Panc1 (cell line): ENCODE measurements at regions not wholly inside any gene's neighbourhood (a gene's known extent, or its start where the extent isn't known, plus 50 kb on each side); places are given as distances from the start of the nearest gene placed in this dataset.

ENCODE experiments used
- ATAC-seq: fragments of 200-7000 bp; cut with Tn5 transposase; 2 replicates; pipeline ENCODE4 v1.9.1; 2020; ENCODE audit warnings: mild to moderate bottlenecking, moderate library complexity
- BruUV-seq: library from RNA; stranded (reverse); fragments of 400-500 nt; replicated peaks from 2 replicates; lab custom pipeline; 2021; lab: Mats Ljungman, UMichigan
- CTCF ChIA-PET: fragments of 300-600 bp; sonication (Branson Sonifier 250); formaldehyde crosslinking; loops from one replicate; lab custom pipeline; 2022; ENCODE audit warnings: antibody characterized with exemption; lab: Charles Lee
- POLR2A ChIA-PET: fragments of 300-600 bp; sonication (Branson Sonifier 250); formaldehyde crosslinking; loops from one replicate; lab custom pipeline; 2022; ENCODE audit warnings: antibody characterized with exemption; lab: Charles Lee
- DNase-seq: peaks from one replicate; pipeline ENCODE4 v3.0.0-alpha.2; 2010; ENCODE audit warnings: low read depth, low spot score
- H3K27ac ChIP-seq: 2 replicates; pipeline ENCODE4 v1.5.1; 2011; ENCODE audit warnings: mild to moderate bottlenecking, low read length, inconsistent platforms
- H3K27me3 ChIP-seq: fragments of 200-500 bp; sonication (Bioruptor generic); 2 replicates; pipeline ENCODE4 v1.6.0; 2014; ENCODE audit warnings: low read length, inconsistent platforms; ENCODE audit not compliant: control insufficient read depth, insufficient read depth
- H3K36me3 ChIP-seq: fragments of 200-500 bp; sonication (Bioruptor generic); 2 replicates; pipeline ENCODE4 v1.5.1; 2014; ENCODE audit warnings: inconsistent platforms, mild to moderate bottlenecking, low read length, moderate library complexity; ENCODE audit not compliant: control insufficient read depth, insufficient read depth
- H3K4me1 ChIP-seq: 2 replicates; pipeline ENCODE4 v1.5.1; 2011; ENCODE audit warnings: inconsistent platforms, mild to moderate bottlenecking, low read length, moderate library complexity; ENCODE audit not compliant: control insufficient read depth, insufficient read depth
- H3K4me3 ChIP-seq, 2 experiments: 2 replicates each; pipeline ENCODE4 v1.5.1; 2011 to 2012; ENCODE audit warnings: low read depth in 2 of 2, low read length in 2 of 2, mild to moderate bottlenecking in 2 of 2, inconsistent platforms in 1 of 2, moderate library complexity in 1 of 2
- H3K9me3 ChIP-seq: fragments of 200-500 bp; sonication (Bioruptor generic); 2 replicates; pipeline ENCODE4 v1.5.1; 2014; ENCODE audit warnings: low read depth, mild to moderate bottlenecking, inconsistent platforms, low read length, moderate library complexity; ENCODE audit not compliant: control insufficient read depth, insufficient read depth
- CTCF ChIP-seq: fragments of 450-650 bp; IDR thresholded peaks from 2 replicates; pipeline ENCODE4 v1.5.1; 2017; ENCODE audit warnings: mild to moderate bottlenecking
- POLR2AphosphoS5 ChIP-seq: IDR thresholded peaks from 2 replicates; pipeline ENCODE4 v1.6.1; 2012; ENCODE audit warnings: mild to moderate bottlenecking, low read depth, low read length, moderate library complexity
- REST ChIP-seq, 2 experiments: IDR thresholded peaks; 2 replicates each; pipeline ENCODE4 v1.6.1; 2011 to 2012; ENCODE audit warnings: low read depth in 2 of 2, control low read depth in 1 of 2, low read length in 1 of 2, mild to moderate bottlenecking in 1 of 2, moderate library complexity in 1 of 2; ENCODE audit not compliant: insufficient read depth in 1 of 2
- SIN3A ChIP-seq: IDR thresholded peaks from 2 replicates; pipeline ENCODE4 v1.6.1; 2012; ENCODE audit warnings: low read depth, mild to moderate bottlenecking, low read length, moderate library complexity, borderline replicate concordance; ENCODE audit not compliant: insufficient read depth
- TCF7L2 ChIP-seq: IDR thresholded peaks from 2 replicates; pipeline ENCODE4 v1.6.1; 2011; ENCODE audit warnings: mild to moderate bottlenecking, low read depth, low read length, inconsistent platforms
- in situ Hi-C: cut with HindIII; loops from 2 replicates; pipeline ENCODE4 v1.10.0; 2016; ENCODE audit warnings: low sequenced_read_pairs, low pct_unique_long_range_greater_than_20kb
- intact Hi-C: fragments of 100-400 bp; cut with micrococcal nuclease; formaldehyde crosslinking; loops from one replicate; pipeline ENCODE4 v1.10.0; 2022; ENCODE audit not compliant: unreplicated experiment

- Histone ChIP-seq H3K4me3 (no peak overlapping the region), H3K9me3 (no peaks in the 10 kb centered on the region), H3K4me1 (no peaks in the 10 kb centered on the region), H3K36me3 (no peaks in the 10 kb centered on the region), H3K27ac (no peak overlapping the region), H3K27me3 (no peaks in the 10 kb centered on the region)
- ATAC-seq (peak; percentile 76), DNase-seq (no peak)
- ChIA-PET CTCF (no interaction called here), POLR2A (no interaction called here)
- intact Hi-C loops (no loop called here), in situ Hi-C loops (no loop called here)
- no TSS peak for BruUV-seq
- TF ChIP-seq REST (IDR thresholded peaks at IDR 0.05; ENCODE audit: insufficient read depth in 1 of 2, low read depth in 2 of 2, low read length in 1 of 2) (no peak), SIN3A (no peak), CTCF (peak; percentile 52), POLR2AphosphoS5 (no peak)
These were observed 99.3 kb upstream of the ARMCX2 start for GRCh38 chrX:101759000-101759399.

- ATAC-seq: no peak
- in situ Hi-C loops (no loop called here), intact Hi-C loops (no loop called here)
- Histone ChIP-seq H3K27me3 (no peaks in the 10 kb centered on the region), H3K36me3 (no peaks in the 10 kb centered on the region), H3K9me3 (no peaks in the 10 kb centered on the region), H3K27ac (no peak overlapping the region), H3K4me1 (no peaks in the 10 kb centered on the region), H3K4me3 (no peak overlapping the region)
- CTCF ChIA-PET: no interaction called here
- no peak for DNase-seq
- TF ChIP-seq SIN3A: no peak
- no peak for TF ChIP-seq POLR2AphosphoS5
- no peak for TF ChIP-seq CTCF
- no peak for TF ChIP-seq TCF7L2
- POLR2A ChIA-PET: no interaction called here
- BruUV-seq: no TSS peak
These were observed 91.1 kb upstream of the ARMCX2 start for GRCh38 chrX:101750744-101751143.

- TF ChIP-seq SIN3A (no peak), REST (IDR thresholded peaks at IDR 0.05; ENCODE audit: insufficient read depth in 1 of 2, low read depth in 2 of 2, low read length in 1 of 2) (no peak), POLR2AphosphoS5 (no peak), TCF7L2 (no peak), CTCF (no peak)
- Histone ChIP-seq H3K27ac (no peak overlapping the region), H3K4me1 (no peaks in the 10 kb centered on the region), H3K27me3 (no peaks in the 10 kb centered on the region), H3K4me3 (no peak overlapping the region), H3K9me3 (no peaks in the 10 kb centered on the region), H3K36me3 (no peaks in the 10 kb centered on the region)
- POLR2A ChIA-PET: no interaction called here
- CTCF ChIA-PET: no interaction called here
- BruUV-seq: no TSS peak
- ATAC-seq (no peak), DNase-seq (no peak)
- in situ Hi-C loops (no loop called here), intact Hi-C loops (no loop called here)
These were observed 89.8 kb upstream of the ARMCX2 start for GRCh38 chrX:101749436-101749835.
